KOPT-K1 (cell line): ENCODE measurements at regions not wholly inside any gene's neighbourhood (a gene's known extent, or its start where the extent isn't known, plus 50 kb on each side); places are given as distances from the start of the nearest gene placed in this dataset.

Source experiments
- H3K27ac ChIP-seq: fragments of 200-600 bp; sonication (generic); 2 replicates; pipeline ENCODE4 v1.5.1; 2016; ENCODE audit warnings: antibody characterized with exemption, mild to moderate bottlenecking, low read depth, low read length; ENCODE audit not compliant: poor library complexity, severe bottlenecking
- H3K36me3 ChIP-seq: fragments of 200-600 bp; sonication (generic); 2 replicates; pipeline ENCODE4 v1.5.1; 2017; ENCODE audit warnings: antibody characterized with exemption, mild to moderate bottlenecking, low read length, moderate library complexity; ENCODE audit not compliant: insufficient read depth
- H3K9me3 ChIP-seq: fragments of 200-600 bp; sonication (generic); 2 replicates; pipeline ENCODE4 v1.5.1; 2017; ENCODE audit warnings: antibody characterized with exemption, low read length, mild to moderate bottlenecking; ENCODE audit not compliant: insufficient read depth, poor library complexity, severe bottlenecking

DNA sequence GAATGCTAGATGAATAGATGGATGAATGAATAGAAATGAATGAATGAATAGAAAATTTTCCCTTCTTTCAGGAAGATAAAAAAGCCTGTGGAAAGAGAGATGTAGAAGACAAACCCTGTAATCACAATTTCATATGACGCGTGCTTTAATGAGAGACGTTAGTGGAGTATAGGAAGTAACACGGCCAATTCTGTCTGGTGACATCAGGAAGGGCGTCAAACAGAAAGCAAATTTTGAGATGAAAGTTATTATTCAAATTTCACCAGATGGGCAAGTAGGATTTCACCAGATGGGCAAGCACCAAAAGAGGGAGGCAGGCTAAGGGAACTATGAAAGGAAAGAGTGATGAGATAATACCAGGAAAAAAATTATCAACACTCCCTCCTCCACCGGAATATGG lies 128.9 kb upstream of the PRSS1 start:
- Histone ChIP-seq H3K9me3 (no peaks in the 10 kb centered on the region), H3K36me3 (no peaks in the 10 kb centered on the region)

GRCh38 chr7:142618655-142619351 lies 130.5 kb upstream of the PRSS1 start:
- no peaks in the 10 kb centered on the region for H3K36me3 ChIP-seq
- H3K9me3 ChIP-seq, result no peaks in the 10 kb centered on the region
- no peak overlapping the region for H3K27ac ChIP-seq

More for the DNA sequence above, 128.9 kb upstream of the PRSS1 start:
- H3K27ac ChIP-seq, result no peak overlapping the region

GRCh38 chr7:142616842-142617241 lies 132.4 kb upstream of the PRSS1 start:
- Histone ChIP-seq H3K27ac (no peak overlapping the region), H3K9me3 (no peaks in the 10 kb centered on the region), H3K36me3 (no peaks in the 10 kb centered on the region)

- H3K9me3 ChIP-seq, result no peaks in the 10 kb centered on the region
- no peaks in the 10 kb centered on the region for H3K36me3 ChIP-seq
- no peak overlapping the region for H3K27ac ChIP-seq
Measured at GRCh38 chr7:142616121-142616643, 133.1 kb upstream of the PRSS1 start.

DNA sequence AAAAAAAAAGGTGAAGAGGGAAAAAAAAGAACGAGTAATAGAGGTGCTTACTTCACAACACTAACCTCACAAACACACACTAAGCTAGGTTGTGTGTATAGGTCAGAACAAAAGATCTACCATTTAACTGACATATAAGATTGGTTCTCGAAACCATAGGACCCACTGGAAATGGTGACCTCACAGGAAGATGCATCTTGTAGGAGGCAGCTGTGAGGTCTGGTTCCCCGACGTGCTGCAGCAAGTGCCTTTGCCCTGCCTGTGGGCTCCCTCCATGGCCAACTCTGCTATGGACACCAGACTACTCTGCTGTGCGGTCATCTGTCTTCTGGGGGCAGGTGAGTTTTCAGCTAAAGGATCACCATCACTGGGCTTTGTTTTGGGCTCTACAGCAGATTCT lies 133.8 kb upstream of the PRSS1 start:
- Histone ChIP-seq H3K9me3 (no peaks in the 10 kb centered on the region), H3K27ac (no peak overlapping the region), H3K36me3 (no peaks in the 10 kb centered on the region)

- no peaks in the 10 kb centered on the region for H3K36me3 ChIP-seq
- no peaks in the 10 kb centered on the region for H3K9me3 ChIP-seq
- no peak overlapping the region for H3K27ac ChIP-seq
Measured at GRCh38 chr7:142614116-142614515, 135.2 kb upstream of the PRSS1 start.

GRCh38 chr7:142612237-142612881 lies 136.9 kb upstream of the PRSS1 start:
- no peaks in the 10 kb centered on the region for H3K36me3 ChIP-seq
- no peaks in the 10 kb centered on the region for H3K9me3 ChIP-seq
- no peak overlapping the region for H3K27ac ChIP-seq

- Histone ChIP-seq H3K36me3 (no peaks in the 10 kb centered on the region), H3K9me3 (no peaks in the 10 kb centered on the region), H3K27ac (no peak overlapping the region)
Measured at GRCh38 chr7:142611566-142612236, 137.6 kb upstream of the PRSS1 start.

DNA sequence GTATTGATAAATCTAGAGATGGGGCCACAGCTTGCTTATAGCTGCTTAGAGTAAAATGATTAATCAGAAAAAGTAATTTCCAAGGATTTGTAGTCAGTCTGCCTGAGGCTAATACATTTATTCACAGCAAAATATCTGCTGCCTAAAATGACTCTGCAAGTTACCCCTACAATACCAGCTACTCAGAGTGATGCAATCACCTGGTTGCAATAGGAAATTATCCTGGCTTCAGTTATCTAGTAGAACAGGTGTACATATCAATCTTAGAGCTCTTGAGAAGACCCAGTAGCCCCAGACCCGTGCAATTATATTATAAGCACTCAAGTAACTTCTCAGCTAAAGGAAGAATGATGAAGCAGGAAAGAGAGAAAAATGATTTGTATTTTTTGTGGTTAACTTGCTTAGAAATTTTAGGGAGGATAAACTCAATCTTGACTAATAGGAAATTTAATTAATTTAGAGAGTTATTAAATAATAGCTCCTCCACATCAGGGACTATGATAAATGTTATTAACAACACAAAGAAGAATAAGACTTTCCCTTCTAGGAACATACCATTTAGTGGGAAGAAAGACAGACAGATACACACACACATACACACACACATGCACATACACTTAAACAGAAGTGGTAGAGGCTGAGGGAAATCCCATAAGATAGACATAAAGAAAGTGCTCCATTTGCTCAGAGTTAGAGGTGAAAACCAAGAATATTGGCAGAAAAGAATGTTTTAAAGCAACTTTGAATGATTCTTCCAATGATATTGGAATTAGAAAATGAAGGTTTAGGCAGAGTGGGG lies 140.4 kb upstream of the PRSS1 start:
- no peaks in the 10 kb centered on the region for H3K36me3 ChIP-seq
- no peak overlapping the region for H3K27ac ChIP-seq
- no peaks in the 10 kb centered on the region for H3K9me3 ChIP-seq

DNA sequence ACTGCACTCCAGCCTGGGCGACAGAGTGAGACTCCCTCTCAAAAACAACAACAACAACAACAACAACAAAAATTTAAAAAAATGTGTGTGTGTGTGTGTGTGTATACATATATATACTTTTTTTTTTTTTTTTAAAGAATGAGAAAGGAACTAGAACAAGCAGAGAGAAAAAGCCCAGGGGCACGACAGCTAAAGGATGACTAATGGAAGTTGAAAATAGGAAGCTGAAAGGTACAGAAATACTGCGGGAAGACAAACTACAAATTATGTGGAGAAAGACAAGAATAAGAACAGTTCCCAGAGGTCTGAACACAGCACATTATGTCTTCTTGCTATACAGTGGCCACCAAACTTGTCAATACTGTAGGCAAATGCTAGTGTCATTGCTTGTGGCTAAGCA lies 141.9 kb upstream of the PRSS1 start:
- H3K27ac ChIP-seq, result no peak overlapping the region
- H3K9me3 ChIP-seq, result no peaks in the 10 kb centered on the region
- no peaks in the 10 kb centered on the region for H3K36me3 ChIP-seq

- Histone ChIP-seq H3K9me3 (no peaks in the 10 kb centered on the region), H3K36me3 (no peaks in the 10 kb centered on the region; the same call in 1 of the 2 replicates), H3K27ac (no peak overlapping the region)
Measured at GRCh38 chr7:142606081-142606480, 143.2 kb upstream of the PRSS1 start.

DNA sequence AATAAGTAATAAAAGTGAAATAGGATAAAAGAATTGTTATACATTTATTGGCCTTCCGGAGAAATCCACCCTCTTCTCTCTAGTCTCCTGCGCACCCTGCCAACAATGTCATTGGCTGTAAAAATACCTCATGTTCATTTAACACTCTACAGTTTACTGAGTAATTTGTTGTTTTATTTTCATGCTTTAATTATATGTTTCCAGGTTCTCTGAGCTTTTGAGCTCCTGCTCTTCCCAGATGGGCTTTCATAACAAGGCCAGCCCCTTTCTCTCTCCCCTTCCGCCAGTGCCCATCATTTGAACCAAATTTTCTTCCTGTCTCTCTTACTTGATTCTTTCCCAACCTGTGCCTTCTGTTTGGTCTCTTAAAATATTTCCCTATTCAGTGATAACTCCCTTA lies 144.6 kb upstream of the PRSS1 start:
- no peaks in the 10 kb centered on the region for H3K9me3 ChIP-seq
- no peak overlapping the region for H3K27ac ChIP-seq

DNA sequence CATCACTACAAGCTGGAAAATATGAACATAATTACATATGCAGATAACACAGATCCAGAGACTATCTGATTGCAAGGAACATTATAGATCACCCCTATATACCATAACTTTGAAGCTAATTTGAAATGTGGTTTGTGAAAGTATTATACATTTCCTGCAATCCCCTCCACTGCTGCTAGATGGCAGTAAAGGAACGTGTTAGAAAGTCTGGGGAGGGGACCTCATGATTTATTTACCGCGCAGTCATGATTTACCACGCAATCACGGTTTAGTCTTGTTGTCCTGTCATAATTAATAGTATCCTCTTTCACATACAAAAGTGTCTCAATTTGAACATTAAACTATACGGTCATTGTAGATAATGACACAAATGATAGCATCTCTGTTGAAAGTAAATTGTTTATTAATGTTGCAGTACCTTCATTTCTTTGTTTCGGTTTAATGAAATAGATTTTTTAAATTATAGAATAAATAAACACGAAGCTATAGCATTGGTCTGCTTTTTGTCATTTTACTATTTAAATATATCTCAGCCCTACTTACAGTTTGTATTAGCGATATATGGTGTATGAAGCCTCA lies 145.3 kb upstream of the PRSS1 start:
- Histone ChIP-seq H3K36me3 (no peaks in the 10 kb centered on the region; the same call in 1 of the 2 replicates), H3K9me3 (no peaks in the 10 kb centered on the region), H3K27ac (no peak overlapping the region)

More for the DNA sequence above, 144.6 kb upstream of the PRSS1 start:
- H3K36me3 ChIP-seq, result no peaks in the 10 kb centered on the region; the same call in 1 of the 2 replicates

- H3K36me3 ChIP-seq, result no peaks in the 10 kb centered on the region; the same call in 1 of the 2 replicates
- no peak overlapping the region for H3K27ac ChIP-seq
- no peaks in the 10 kb centered on the region for H3K9me3 ChIP-seq
Measured at GRCh38 chr7:142602756-142603155, 146.5 kb upstream of the PRSS1 start.
